IMR-90 (cell line): ENCODE measurements at regions not wholly inside any gene's neighbourhood (a gene's known extent, or its start where the extent isn't known, plus 50 kb on each side); places are given as distances from the start of the nearest gene placed in this dataset.

Source experiments
- ATAC-seq: fragments of 200-7000 bp; cut with Tn5 transposase; 2 replicates; pipeline ENCODE4 v1.9.1; 2020; ENCODE audit warnings: low read depth, mild to moderate bottlenecking, moderate library complexity
- BruUV-seq: library from RNA; stranded (reverse); fragments of 400-500 nt; replicated peaks from 2 replicates; lab custom pipeline; 2021; lab: Mats Ljungman, UMichigan
- CTCF ChIA-PET: fragments of 300-600 bp; formaldehyde crosslinking; extraction: SDS; loops from one replicate; lab custom pipeline; 2021; ENCODE audit warnings: antibody characterized with exemption; lab: Yijun Ruan, JAX
- POLR2A ChIA-PET: fragments of 300-600 bp; sonication (Branson Sonifier 250); formaldehyde crosslinking; loops from one replicate; lab custom pipeline; 2022; ENCODE audit warnings: antibody characterized with exemption; ENCODE audit not compliant: unreplicated experiment; lab: Charles Lee
- DNase-seq: peaks from one replicate; pipeline ENCODE4 v3.0.0; 2013
- H2AFZ ChIP-seq: replicated peaks from 2 replicates; pipeline ENCODE3; 2013; ENCODE audit warnings: low read length, mild to moderate bottlenecking; ENCODE audit not compliant: poor library complexity
- H2AK5ac ChIP-seq: 2 replicates; pipeline ENCODE4 v1.6.1; 2013; ENCODE audit warnings: low read depth, low read length, inconsistent platforms
- H2AK9ac ChIP-seq: replicated peaks from 2 replicates; pipeline ENCODE3; 2013; ENCODE audit warnings: mild to moderate bottlenecking, low read depth, low read length, moderate library complexity; ENCODE audit not compliant: poor library complexity
- H2BK120ac ChIP-seq: 2 replicates; pipeline ENCODE4 v1.6.1; 2013; ENCODE audit warnings: low read depth, low read length, inconsistent platforms
- H2BK15ac ChIP-seq: 3 replicates; pipeline ENCODE4 v1.6.1; 2013; ENCODE audit warnings: low read depth, low read length, inconsistent platforms
- H2BK20ac ChIP-seq: 2 replicates; pipeline ENCODE4 v1.6.1; 2013; ENCODE audit warnings: low read depth, mild to moderate bottlenecking, inconsistent platforms, low read length, moderate library complexity
- H2BK5ac ChIP-seq: 2 replicates; pipeline ENCODE4 v1.6.1; 2013; ENCODE audit warnings: mild to moderate bottlenecking, low read depth, low read length, inconsistent platforms; ENCODE audit not compliant: poor library complexity, severe bottlenecking
- H3K14ac ChIP-seq: replicated peaks from 2 replicates; pipeline ENCODE4 v1.6.1; 2013; ENCODE audit warnings: low read depth, low read length, inconsistent platforms
- H3K18ac ChIP-seq: 2 replicates; pipeline ENCODE4 v1.6.1; 2013; ENCODE audit warnings: low read depth, low read length, control low read depth
- H3K23ac ChIP-seq: 2 replicates; pipeline ENCODE4 v1.6.1; 2013; ENCODE audit warnings: low read depth, low read length, inconsistent platforms
- H3K27ac ChIP-seq: 2 replicates; pipeline ENCODE4 v1.5.1; 2013; ENCODE audit warnings: mild to moderate bottlenecking, control low read depth, low read length; ENCODE audit not compliant: insufficient read depth
- H3K27me3 ChIP-seq: 2 replicates; pipeline ENCODE4 v1.6.1; 2013; ENCODE audit warnings: low read length; ENCODE audit not compliant: control insufficient read depth, insufficient read depth
- H3K36me3 ChIP-seq: 2 replicates; pipeline ENCODE4 v1.6.1; 2013; ENCODE audit warnings: low read length, mixed read lengths; ENCODE audit not compliant: control insufficient read depth, insufficient read depth
- H3K4ac ChIP-seq: 2 replicates; pipeline ENCODE4 v1.6.1; 2013; ENCODE audit warnings: low read depth, low read length, inconsistent platforms
- H3K4me1 ChIP-seq: 2 replicates; pipeline ENCODE4 v1.6.1; 2013; ENCODE audit warnings: low read length, mixed read lengths; ENCODE audit not compliant: control insufficient read depth, insufficient read depth
- H3K4me2 ChIP-seq: 2 replicates; pipeline ENCODE4 v1.6.1; 2013; ENCODE audit warnings: low read depth, mild to moderate bottlenecking, control low read depth, low read length, moderate library complexity
- H3K4me3 ChIP-seq: 2 replicates; pipeline ENCODE4 v1.5.1; 2013; ENCODE audit warnings: low read depth, mild to moderate bottlenecking, control low read depth, low read length, moderate library complexity; ENCODE audit not compliant: insufficient read depth
- H3K56ac ChIP-seq: 2 replicates; pipeline ENCODE4 v1.6.1; 2013; ENCODE audit warnings: low read length, inconsistent platforms; ENCODE audit not compliant: insufficient read depth; ENCODE audit errors: extremely low read depth
- H3K79me1 ChIP-seq, 2 experiments: 2 replicates each; pipeline ENCODE4 v1.6.1; 2013; ENCODE audit warnings: low read length in 2 of 2, inconsistent platforms in 1 of 2, low read depth in 1 of 2
- H3K9ac ChIP-seq: 2 replicates; pipeline ENCODE4 v1.6.1; 2013; ENCODE audit warnings: low read depth, low read length, control low read depth
- H3K9me1 ChIP-seq: 2 replicates; pipeline ENCODE4 v1.6.1; 2013; ENCODE audit warnings: low read length, inconsistent platforms; ENCODE audit not compliant: insufficient read depth
- H3K9me3 ChIP-seq: 2 replicates; pipeline ENCODE4 v1.6.1; 2013; ENCODE audit warnings: low read length; ENCODE audit not compliant: control insufficient read depth, insufficient read depth
- H4K20me1 ChIP-seq: 2 replicates; pipeline ENCODE4 v1.6.1; 2013; ENCODE audit warnings: low read length, inconsistent platforms; ENCODE audit not compliant: insufficient read depth
- H4K5ac ChIP-seq: 2 replicates; pipeline ENCODE4 v1.6.1; 2013; ENCODE audit warnings: mild to moderate bottlenecking, low read depth, low read length, control low read depth
- H4K8ac ChIP-seq, 2 experiments: 2 replicates each; pipeline ENCODE4 v1.6.1; 2013; ENCODE audit warnings: low read depth in 2 of 2, low read length in 2 of 2, control low read depth in 1 of 2, inconsistent platforms in 1 of 2
- H4K91ac ChIP-seq: 2 replicates; pipeline ENCODE4 v1.6.1; 2013; ENCODE audit warnings: low read depth, low read length, inconsistent platforms; ENCODE audit not compliant: insufficient read depth
- BHLHE40 ChIP-seq: fragments of 150-350 bp; IDR thresholded peaks from 2 replicates; pipeline ENCODE4 v1.6.1; 2016; ENCODE audit warnings: mild to moderate bottlenecking, low read depth, low read length
- CHD1 ChIP-seq: IDR thresholded peaks from 2 replicates; pipeline ENCODE4 v1.6.1; 2012; ENCODE audit warnings: low read depth, low read length, improper control_type of control experiment
- CTCF ChIP-seq: conservative IDR thresholded peaks from 2 replicates; pipeline ENCODE4 v1.5.1; 2012; ENCODE audit warnings: mild to moderate bottlenecking, low read depth, low read length, improper control_type of control experiment
- ELK1 ChIP-seq: fragments of 150-350 bp; IDR thresholded peaks from 2 replicates; pipeline ENCODE4 v1.6.1; 2016; ENCODE audit warnings: low read depth, mild to moderate bottlenecking, low read length, moderate library complexity, borderline replicate concordance
- FOS ChIP-seq: fragments of 150-350 bp; IDR thresholded peaks from 2 replicates; pipeline ENCODE4 v1.6.1; 2016; ENCODE audit warnings: low read depth, low read length
- MAFK ChIP-seq: IDR thresholded peaks from 2 replicates; pipeline ENCODE4 v1.6.1; 2012; ENCODE audit warnings: low read depth, low read length, improper control_type of control experiment
- MAZ ChIP-seq: IDR thresholded peaks from 2 replicates; pipeline ENCODE4 v1.6.1; 2012; ENCODE audit warnings: low read depth, mild to moderate bottlenecking, low read length, improper control_type of control experiment, moderate library complexity, borderline replicate concordance
- POLR2A ChIP-seq: IDR thresholded peaks from 2 replicates; pipeline ENCODE4 v1.6.1; 2012; ENCODE audit warnings: mild to moderate bottlenecking, low read depth, low read length
- RAD21 ChIP-seq: IDR thresholded peaks from 2 replicates; pipeline ENCODE4 v1.6.1; 2012; ENCODE audit warnings: low read length, improper control_type of control experiment
- RFX5 ChIP-seq: IDR thresholded peaks from 2 replicates; pipeline ENCODE4 v1.8.0; 2012; ENCODE audit warnings: low read depth, mild to moderate bottlenecking, low read length, moderate library complexity
- USF2 ChIP-seq: fragments of 150-350 bp; IDR thresholded peaks from 2 replicates; pipeline ENCODE4 v1.6.1; 2017; ENCODE audit warnings: mild to moderate bottlenecking, antibody characterized with exemption, low read length, low read depth
- WGBS, 2 experiments: methylation state at CpG; one replicate each; pipeline versions ENCODE4 v1.1.5 to v1.1.7; 2013; ENCODE audit warnings: missing lambda C conversion rate in 2 of 2; ENCODE audit not compliant: insufficient read length in 1 of 2; ENCODE audit errors: extremely low coverage in 2 of 2; 5-methylcytosine and 5-hydroxymethylcytosine counted together
- dilution Hi-C: fragments of 300-500 bp; cut with HindIII; formaldehyde crosslinking; loops from one replicate; pipeline ENCODE4 v1.14.3; 2018; ENCODE audit warnings: low sequenced_read_pairs; ENCODE audit not compliant: unreplicated experiment
- in situ Hi-C: fragments of 300-500 bp; cut with MboI; formaldehyde crosslinking; loops from 3 replicates; pipeline ENCODE4 v1.14.3; 2019; ENCODE audit warnings: low sequenced_read_pairs, inconsistent platforms, mixed read lengths
- intact Hi-C: fragments of 100-400 bp; cut with micrococcal nuclease; formaldehyde crosslinking; loops from 2 replicates; pipeline ENCODE4 v1.10.0; 2022

- ChIA-PET POLR2A (no interaction called here), CTCF (interaction anchor here (0.6 kb wide), 1 partner anchor 14 kb away, joined by 3 read pairs; no protein-coding TSS in a partner anchor)
- intact Hi-C loops (no loop called here), in situ Hi-C loops (no loop called here), dilution Hi-C loops (no loop called here)
- Histone ChIP-seq H3K4me2 (no peak overlapping the region), H2BK120ac (no peak overlapping the region), H3K23ac (no peak overlapping the region), H3K27ac (no peak overlapping the region), H3K27me3 (no peaks in the 10 kb centered on the region), H3K4ac (no peak overlapping the region), H4K91ac (no peak overlapping the region), H3K14ac (no peak overlapping the region), H2BK5ac (no peak overlapping the region), H3K9ac (no peak overlapping the region), H4K8ac (no peak overlapping the region), H2AK5ac (no peak overlapping the region), H4K5ac (no peak overlapping the region), H3K4me3 (no peak overlapping the region), H3K9me3 (no peaks in the 10 kb centered on the region), H2AFZ (no peak overlapping the region), H3K9me1 (no peaks in the 10 kb centered on the region), H3K18ac (no peak overlapping the region), H2AK9ac (no peak overlapping the region), H3K56ac (no peak overlapping the region), H2BK15ac (no peak overlapping the region), H2BK20ac (no peak overlapping the region), H4K20me1 (no peaks in the 10 kb centered on the region), H3K36me3 (peaks cover 3% of the 10 kb centered on the region; the same call in 1 of the 2 replicates), H3K79me1 (no peaks in the 10 kb centered on the region), H3K4me1 (no peaks in the 10 kb centered on the region)
- no TSS peak for BruUV-seq
- ATAC-seq (no peak), DNase-seq (peak; percentile 36)
- TF ChIP-seq RFX5 (no peak), BHLHE40 (no peak), CTCF (no peak), USF2 (no peak), MAZ (no peak), CHD1 (no peak), MAFK (no peak), RAD21 (no peak), FOS (no peak), POLR2A (no peak), ELK1 (no peak)
- no CpG with 5 or more reads among the region's 2 CpGs for WGBS, 2 experiments
Measured at GRCh38 chr5:42974536-42974935, 65.6 kb downstream of the ANXA2R start.
